ENCODE measurements at regions not wholly inside any gene's neighbourhood (a gene's known extent, or its start where the extent isn't known, plus 50 kb on each side); places are given as distances from the start of the nearest gene placed in this dataset.
A peak's percentile ranks its signal among the peaks of the same experiment; 100 is the strongest.

DNA sequence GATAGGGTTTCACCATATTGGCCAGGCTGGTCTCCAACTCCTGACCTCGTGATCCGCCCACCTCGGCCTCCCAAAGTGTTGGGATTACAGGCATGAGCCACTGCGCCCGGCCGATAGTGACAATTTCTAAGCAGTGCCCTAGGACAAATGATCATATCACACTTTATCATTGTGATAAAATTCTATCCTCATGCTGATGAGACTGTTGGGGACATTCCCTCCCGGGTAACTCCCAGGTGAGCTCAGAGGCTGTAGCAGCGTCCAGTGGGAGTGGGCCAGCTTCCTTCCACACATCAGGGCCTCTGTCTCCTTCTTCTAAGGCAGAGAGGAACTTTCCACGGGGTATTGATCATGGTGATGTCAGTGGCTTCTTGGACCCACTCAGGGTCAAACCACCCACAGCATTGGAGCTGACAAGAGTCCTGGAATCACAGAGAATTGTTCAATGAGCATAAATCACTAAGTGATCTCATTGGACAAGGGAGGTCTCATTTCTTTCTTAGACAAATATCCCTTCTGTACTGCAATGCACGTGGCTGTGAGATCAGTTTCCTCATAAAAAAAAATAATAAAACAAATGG is 256.1 kb downstream of the KLF6 start:
- no peak overlapping the region for H3K4me3 ChIP-seq (ENCODE audit: low read depth, low read length)
- DNase-seq (ENCODE audit: low read depth) = no peak
- TF ChIP-seq, protein P1, sequence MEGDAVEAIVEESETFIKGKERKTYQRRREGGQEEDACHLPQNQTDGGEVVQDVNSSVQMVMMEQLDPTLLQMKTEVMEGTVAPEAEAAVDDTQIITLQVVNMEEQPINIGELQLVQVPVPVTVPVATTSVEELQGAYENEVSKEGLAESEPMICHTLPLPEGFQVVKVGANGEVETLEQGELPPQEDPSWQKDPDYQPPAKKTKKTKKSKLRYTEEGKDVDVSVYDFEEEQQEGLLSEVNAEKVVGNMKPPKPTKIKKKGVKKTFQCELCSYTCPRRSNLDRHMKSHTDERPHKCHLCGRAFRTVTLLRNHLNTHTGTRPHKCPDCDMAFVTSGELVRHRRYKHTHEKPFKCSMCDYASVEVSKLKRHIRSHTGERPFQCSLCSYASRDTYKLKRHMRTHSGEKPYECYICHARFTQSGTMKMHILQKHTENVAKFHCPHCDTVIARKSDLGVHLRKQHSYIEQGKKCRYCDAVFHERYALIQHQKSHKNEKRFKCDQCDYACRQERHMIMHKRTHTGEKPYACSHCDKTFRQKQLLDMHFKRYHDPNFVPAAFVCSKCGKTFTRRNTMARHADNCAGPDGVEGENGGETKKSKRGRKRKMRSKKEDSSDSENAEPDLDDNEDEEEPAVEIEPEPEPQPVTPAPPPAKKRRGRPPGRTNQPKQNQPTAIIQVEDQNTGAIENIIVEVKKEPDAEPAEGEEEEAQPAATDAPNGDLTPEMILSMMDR (IDR thresholded peaks at IDR 0.05; ENCODE audit: insufficient read depth, low read depth, low read length) = no peak

DNA sequence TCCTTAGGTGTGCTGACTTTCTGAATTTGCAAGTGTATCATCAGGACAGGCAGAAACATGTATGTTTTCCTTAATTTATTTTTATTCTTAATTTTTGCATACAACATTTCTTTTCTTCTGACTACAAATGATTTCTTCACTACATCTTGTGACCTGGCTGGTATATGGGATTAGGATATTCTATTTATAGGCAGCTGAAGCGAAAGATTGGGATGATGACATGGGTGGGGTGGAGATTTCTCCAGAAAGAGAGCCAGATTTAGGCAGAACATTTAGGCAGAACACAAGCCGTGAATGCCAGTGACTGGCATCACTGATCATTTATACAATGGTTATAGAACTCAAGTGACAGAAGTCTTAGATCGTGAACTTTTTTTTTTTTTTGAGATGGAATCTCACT is 256.7 kb downstream of the KLF6 start:
- H3K4me3 ChIP-seq (ENCODE audit: low read depth, low read length) = no peak overlapping the region
- DNase-seq (ENCODE audit: low read depth) = peak; percentile 48
- TF ChIP-seq, protein P1 (IDR thresholded peaks at IDR 0.05; ENCODE audit: insufficient read depth, low read depth, low read length) = no peak

DNA sequence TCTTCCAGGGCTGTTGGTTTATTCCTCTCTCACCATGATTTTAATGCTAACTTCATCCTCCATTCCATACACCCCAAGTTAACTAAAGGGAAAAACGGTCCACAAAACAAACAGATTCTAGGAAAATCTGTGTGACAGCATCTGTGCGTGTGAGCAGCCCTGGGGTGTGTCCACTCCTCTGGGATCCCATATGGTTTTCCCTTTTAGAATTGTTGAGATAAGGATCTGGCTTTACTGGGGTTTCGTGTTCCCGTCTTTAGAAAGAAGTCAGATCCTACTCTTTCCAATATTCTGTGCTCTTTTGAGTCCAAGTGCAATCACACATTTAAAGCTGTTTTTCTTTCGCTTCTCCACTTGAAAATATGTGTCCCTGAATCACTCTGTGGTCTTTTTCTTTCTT is 257.1 kb downstream of the KLF6 start:
- TF ChIP-seq, protein P1 (IDR thresholded peaks at IDR 0.05; ENCODE audit: insufficient read depth, low read depth, low read length) = no peak
- DNase-seq (ENCODE audit: low read depth) = peak; percentile 88
- H3K4me3 ChIP-seq (ENCODE audit: low read depth, low read length) = no peak overlapping the region

DNA sequence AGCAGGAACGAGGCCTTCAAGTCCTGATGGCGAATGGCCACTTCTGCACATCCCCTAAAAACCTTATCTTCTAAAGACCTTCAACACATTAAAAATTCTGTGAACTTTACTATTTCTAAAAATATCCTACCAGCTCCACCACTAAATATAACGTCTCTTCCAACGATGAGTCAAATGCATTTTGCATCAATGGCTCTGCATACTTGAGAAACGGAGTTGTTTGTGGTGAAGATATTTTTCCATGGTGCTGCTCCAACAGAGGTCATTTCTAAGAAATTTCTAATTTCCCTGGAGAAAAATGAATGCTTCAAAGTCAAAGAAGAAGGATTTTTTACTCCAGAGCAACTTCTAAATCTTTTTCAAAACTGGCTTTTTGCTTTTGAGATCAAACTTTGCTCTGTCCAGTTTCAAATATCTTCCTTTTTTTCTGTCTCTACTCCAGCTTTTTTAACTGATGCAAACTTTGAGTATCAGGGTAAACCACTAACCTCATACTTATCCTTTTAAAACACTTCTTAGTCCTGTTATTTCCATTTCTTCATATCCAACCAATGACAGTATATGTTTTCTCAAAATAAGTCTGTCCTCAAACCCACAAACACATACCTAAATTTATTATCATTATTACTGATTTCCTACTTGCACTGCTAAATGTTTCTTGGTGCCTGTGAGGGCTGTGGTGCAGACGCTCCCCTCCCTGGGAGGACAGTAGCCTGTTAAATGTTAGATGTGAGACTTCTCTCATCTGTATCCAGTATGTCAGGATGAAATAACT is 258.1 kb downstream of the KLF6 start:
- TF ChIP-seq, protein P1 (IDR thresholded peaks at IDR 0.05; ENCODE audit: insufficient read depth, low read depth, low read length) = no peak
- peak; percentile 94 for DNase-seq (ENCODE audit: low read depth)

DNA sequence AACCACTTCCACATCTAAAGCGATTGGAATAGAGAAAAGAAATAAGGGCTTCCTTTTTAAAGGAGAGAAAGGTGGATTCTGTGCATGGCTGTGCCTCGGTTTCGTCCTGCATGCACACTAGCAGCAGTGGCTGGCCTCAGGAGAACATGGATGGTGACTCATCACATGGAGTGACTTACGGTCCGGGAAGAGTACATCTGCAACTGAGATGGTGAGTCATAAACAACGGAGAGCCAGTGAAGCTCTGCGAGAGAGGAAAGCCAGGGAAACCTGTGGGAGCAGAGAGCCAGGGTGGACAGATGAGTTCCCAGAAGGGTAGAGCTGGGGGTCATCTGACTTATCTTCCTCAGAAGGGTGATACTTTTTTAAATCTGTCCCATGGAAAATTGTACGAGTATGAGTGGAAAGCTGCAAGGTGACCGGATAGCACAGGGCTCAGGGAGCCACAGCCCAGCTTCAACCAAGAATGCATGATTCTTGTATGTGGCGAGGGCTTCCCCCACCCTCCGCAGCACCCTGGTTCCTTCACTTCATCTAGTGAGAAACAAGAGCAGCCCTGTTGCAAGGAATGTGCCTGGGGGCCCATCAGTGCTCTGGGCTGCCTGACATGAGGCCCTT is 259.1 kb downstream of the KLF6 start:
- TF ChIP-seq, protein P1 (IDR thresholded peaks at IDR 0.05; ENCODE audit: insufficient read depth, low read depth, low read length) = no peak
- DNase-seq (ENCODE audit: low read depth) = peak; percentile 98
- H3K4me3 ChIP-seq (ENCODE audit: low read depth, low read length) = no peak overlapping the region

More for the DNA sequence above, 258.1 kb downstream of the KLF6 start:
- no peak overlapping the region for H3K4me3 ChIP-seq (ENCODE audit: low read depth, low read length)

DNA sequence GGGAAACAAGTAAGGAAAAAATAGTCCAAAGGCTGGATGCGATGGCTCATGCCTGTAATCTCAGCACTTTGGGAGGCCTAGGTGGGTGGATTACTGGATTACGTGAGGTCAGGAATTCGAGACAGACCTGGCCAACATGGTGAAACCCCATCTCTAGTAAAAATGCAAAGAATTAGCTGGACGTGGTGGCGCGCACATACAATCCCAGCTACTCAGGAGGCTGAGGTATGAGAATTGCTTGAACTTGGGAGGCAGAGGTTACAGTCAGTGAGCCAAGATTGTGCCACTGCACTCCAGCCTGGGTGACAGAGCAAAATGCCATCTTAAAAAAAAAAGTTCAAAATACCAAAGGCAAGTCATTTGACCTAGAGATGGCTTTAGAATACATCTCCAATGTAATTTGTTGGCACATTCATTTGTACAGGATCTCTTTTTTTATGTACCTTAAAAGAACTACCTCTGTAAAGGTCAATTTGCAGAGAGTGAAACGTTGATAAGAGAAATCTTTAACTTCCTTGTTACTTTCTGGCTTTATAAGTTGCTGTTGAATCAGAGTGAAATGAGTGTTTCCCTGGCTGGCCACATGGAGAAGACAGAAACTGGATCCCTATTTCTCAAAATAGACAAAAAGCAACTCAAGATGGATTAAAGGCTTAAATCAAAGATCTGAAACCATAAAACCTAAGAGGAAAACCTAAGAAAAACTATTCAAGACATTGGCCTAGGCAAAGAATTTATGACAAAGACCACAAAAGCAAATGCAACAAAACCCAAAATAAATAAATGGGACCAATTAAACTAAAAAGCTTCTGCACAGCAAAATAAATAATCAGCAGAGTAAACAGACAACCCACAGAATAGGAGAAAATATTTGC is 260.7 kb downstream of the KLF6 start:
- H3K4me3 ChIP-seq (ENCODE audit: low read depth, low read length) = no peak overlapping the region
- DNase-seq (ENCODE audit: low read depth) = peak; percentile 51
- TF ChIP-seq, protein P1 (IDR thresholded peaks at IDR 0.05; ENCODE audit: insufficient read depth, low read depth, low read length) = no peak

Measured in fibroblast of villous mesenchyme (primary cell).